ENCODE measurements at regions not wholly inside any gene's neighbourhood (a gene's known extent, or its start where the extent isn't known, plus 50 kb on each side); places are given as distances from the start of the nearest gene placed in this dataset. TPM values are rescaled to one million over a fixed set of nuclear protein-coding genes. Genes with fewer than 3 reads are reported as not detected.
"Not testable (repeated sequence)": the region's sequence is repeated elsewhere in the genome, so short reads cannot be mapped to it uniquely, and the experiment has no call there.

GRCh38 chr15:22280770-22281169, 177.9 kb upstream of the GOLGA6L22 start:
- not testable (repeated sequence) for H3K27me3 ChIP-seq (ENCODE audit: insufficient read depth, poor library complexity, severe bottlenecking); H3K4me3 ChIP-seq (replicated peaks; ENCODE audit: insufficient read depth, low read length); H3K27ac ChIP-seq (replicated peaks); DNase-seq (ENCODE audit: low read depth in 1 of 2, low spot score in 1 of 2)

DNA sequence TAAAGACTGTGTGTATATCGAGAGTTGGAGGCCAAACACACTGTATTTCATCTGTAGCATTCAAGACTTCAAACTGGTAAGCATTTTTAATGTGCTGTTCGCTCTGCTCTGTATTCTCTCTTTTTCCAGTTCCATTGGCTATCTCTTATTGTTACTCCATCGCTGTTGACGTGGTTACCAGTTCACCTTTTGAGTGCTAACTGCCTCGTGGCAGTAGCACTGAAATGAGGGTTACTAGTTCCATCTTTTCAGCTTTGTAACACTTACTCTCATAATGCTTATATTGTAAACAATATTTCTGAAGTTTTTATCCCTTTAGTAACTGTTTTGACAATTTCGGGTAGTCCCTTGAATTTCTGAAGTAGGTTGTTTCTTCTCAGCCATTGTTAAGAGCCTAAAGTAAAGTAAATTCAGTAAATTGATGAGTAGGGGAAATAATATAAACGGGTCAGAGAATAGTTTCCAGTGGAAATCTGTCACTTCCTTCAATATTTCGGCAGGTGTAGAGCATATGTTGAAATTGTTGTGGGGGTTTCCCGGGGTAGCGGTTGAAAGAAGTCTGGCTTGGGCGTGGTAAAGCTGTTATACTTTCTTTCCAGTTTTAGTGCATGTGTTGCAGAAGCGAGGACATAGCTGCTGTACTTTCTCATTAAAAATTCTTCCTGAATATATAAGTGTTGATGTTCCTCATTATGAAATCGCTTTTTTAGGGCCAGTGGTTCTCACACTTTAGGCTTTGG, 175.7 kb upstream of the GOLGA6L22 start:
- not testable (repeated sequence) for H3K4me3 ChIP-seq (replicated peaks; ENCODE audit: insufficient read depth, low read length); H3K27ac ChIP-seq (replicated peaks); DNase-seq (ENCODE audit: low read depth in 1 of 2, low spot score in 1 of 2); H3K27me3 ChIP-seq (ENCODE audit: insufficient read depth, poor library complexity, severe bottlenecking)

GRCh38 chr15:22284795-22285420, 173.8 kb upstream of the GOLGA6L22 start:
- H3K27ac ChIP-seq (replicated peaks); H3K27me3 ChIP-seq (ENCODE audit: insufficient read depth, poor library complexity, severe bottlenecking); H3K4me3 ChIP-seq (replicated peaks; ENCODE audit: insufficient read depth, low read length); DNase-seq (ENCODE audit: low read depth in 1 of 2, low spot score in 1 of 2): not testable (repeated sequence)

DNA sequence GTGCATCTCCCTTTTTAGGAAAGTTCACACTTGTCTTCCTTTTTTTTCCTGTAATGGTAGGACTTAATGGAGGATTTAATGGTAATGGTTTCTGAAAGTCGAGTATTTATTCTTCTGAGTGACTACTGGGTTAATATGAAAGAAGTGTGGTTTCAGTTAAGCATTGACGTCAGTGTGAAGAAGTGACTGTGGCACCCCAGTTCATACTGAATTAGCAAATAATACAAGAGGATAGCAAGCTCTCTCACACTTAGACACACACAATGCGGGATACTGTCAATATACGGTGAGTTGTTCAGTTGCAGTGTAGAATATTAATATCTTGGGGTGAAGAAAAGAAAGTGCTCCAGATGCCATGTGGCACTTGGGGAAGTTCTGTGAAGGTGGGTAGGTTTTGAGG, 167.6 kb upstream of the GOLGA6L22 start:
- not testable (repeated sequence) for H3K27me3 ChIP-seq (ENCODE audit: insufficient read depth, poor library complexity, severe bottlenecking); H3K4me3 ChIP-seq (replicated peaks; ENCODE audit: insufficient read depth, low read length); DNase-seq (ENCODE audit: low read depth in 1 of 2, low spot score in 1 of 2); H3K27ac ChIP-seq (replicated peaks)

GRCh38 chr15:22303112-22303511, 155.6 kb upstream of the GOLGA6L22 start:
- not testable (repeated sequence) for H3K27me3 ChIP-seq (ENCODE audit: insufficient read depth, poor library complexity, severe bottlenecking); H3K27ac ChIP-seq (replicated peaks); H3K4me3 ChIP-seq (replicated peaks; ENCODE audit: insufficient read depth, low read length); DNase-seq (ENCODE audit: low read depth in 1 of 2, low spot score in 1 of 2)

Small RNA genes in the stretch of these regions (microRNA-seq; reads per million reads assigned to microRNA genes)
- not detected for gene MIR1268A
